ENCODE measurements at regions not wholly inside any gene's neighbourhood (a gene's known extent, or its start where the extent isn't known, plus 50 kb on each side); places are given as distances from the start of the nearest gene placed in this dataset.

DNA sequence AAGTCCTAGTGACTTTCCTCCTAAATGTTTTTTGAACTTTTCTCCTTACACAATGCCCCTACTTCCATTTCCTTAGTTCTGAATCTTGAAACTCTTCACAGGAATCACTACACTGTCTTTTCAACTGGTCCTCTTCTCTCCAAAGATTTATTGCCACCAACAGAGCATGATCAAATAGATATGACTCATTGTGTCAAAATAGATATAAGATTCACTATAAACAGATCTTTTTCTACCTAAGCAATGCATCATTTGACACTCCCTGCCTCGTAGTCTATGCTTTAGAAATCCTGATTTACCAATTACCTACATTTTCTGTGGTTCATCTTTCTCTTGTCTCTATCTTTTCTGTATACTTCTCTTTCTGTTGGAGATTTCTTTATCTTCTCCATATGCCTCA is 789.6 kb upstream of the SLIT2 start:
- Histone ChIP-seq H3K9me3 (ENCODE audit: low read depth, low read length, poor library complexity, severe bottlenecking) (no peaks in the 10 kb centered on the region), H3K27ac (ENCODE audit: low read depth, low read length, poor library complexity, severe bottlenecking) (no peak overlapping the region), H3K4me1 (ENCODE audit: insufficient read depth, low read length, poor library complexity, severe bottlenecking) (no peaks in the 10 kb centered on the region), H3K36me3 (ENCODE audit: insufficient read depth, low read length, poor library complexity, severe bottlenecking) (no peaks in the 10 kb centered on the region), H3K4me3 (ENCODE audit: low read depth, low read length, poor library complexity, severe bottlenecking) (no peak overlapping the region), H3K27me3 (replicated peaks; ENCODE audit: insufficient read depth, low read depth, low read length, poor library complexity) (no peaks in the 10 kb centered on the region)
- TF ChIP-seq, protein P1, sequence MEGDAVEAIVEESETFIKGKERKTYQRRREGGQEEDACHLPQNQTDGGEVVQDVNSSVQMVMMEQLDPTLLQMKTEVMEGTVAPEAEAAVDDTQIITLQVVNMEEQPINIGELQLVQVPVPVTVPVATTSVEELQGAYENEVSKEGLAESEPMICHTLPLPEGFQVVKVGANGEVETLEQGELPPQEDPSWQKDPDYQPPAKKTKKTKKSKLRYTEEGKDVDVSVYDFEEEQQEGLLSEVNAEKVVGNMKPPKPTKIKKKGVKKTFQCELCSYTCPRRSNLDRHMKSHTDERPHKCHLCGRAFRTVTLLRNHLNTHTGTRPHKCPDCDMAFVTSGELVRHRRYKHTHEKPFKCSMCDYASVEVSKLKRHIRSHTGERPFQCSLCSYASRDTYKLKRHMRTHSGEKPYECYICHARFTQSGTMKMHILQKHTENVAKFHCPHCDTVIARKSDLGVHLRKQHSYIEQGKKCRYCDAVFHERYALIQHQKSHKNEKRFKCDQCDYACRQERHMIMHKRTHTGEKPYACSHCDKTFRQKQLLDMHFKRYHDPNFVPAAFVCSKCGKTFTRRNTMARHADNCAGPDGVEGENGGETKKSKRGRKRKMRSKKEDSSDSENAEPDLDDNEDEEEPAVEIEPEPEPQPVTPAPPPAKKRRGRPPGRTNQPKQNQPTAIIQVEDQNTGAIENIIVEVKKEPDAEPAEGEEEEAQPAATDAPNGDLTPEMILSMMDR (conservative IDR thresholded peaks at IDR 0.05; ENCODE audit: low read depth, low read length): no peak
- TF ChIP-seq EZH2 (IDR thresholded peaks at IDR 0.05; ENCODE audit: borderline replicate concordance, low read depth, low read length, poor library complexity, severe bottlenecking): no peak
- CTCF ChIA-PET: no interaction called here
- no peak for DNase-seq (ENCODE audit: low spot score)
- POLR2A ChIA-PET (ENCODE audit: low non-redundant PET): no interaction called here
- intact Hi-C loops (cut with micrococcal nuclease; ENCODE audit: unreplicated experiment): no loop called here
- no TSS peak for BruUV-seq (replicated peaks)

DNA sequence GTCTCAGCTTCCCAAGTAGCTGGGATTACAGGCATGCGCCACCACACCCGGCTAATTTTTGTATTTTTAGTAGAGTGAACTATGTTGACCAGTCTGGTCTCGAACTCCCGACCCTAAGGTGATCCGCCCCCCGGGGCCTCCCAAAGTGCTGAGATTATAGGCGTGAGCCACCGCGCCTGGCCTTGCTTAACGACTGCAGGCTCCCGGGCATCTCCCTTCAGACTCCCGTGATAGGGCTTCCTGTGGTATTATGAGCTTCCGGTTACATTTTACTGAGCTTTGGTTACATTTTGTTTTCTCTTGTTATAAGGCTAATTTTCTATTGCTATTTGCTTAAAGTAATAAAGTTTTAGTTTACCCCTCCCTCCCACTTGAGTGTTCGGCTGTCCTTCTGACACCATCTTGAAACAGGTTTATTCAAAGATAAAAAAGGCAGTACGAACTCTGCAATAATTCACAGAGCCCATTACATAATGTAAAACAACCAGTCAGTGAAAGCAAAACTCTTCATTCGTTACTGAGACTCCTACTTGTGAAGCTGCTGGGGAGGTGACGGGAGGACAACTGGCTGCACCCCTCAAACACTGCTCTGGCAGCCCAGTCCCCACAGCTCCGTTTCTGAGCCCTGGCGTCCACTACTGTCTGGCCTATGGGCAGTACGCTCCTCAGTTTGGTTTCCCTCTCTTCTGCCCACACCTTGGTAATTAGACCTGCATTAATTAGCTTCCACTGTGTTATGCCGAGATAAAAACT is 795.7 kb upstream of the SLIT2 start:
- Histone ChIP-seq H3K27me3 (replicated peaks; ENCODE audit: insufficient read depth, low read depth, low read length, poor library complexity) (no peaks in the 10 kb centered on the region), H3K4me3 (ENCODE audit: low read depth, low read length, poor library complexity, severe bottlenecking) (no peak overlapping the region), H3K27ac (ENCODE audit: low read depth, low read length, poor library complexity, severe bottlenecking) (no peak overlapping the region), H3K9me3 (ENCODE audit: low read depth, low read length, poor library complexity, severe bottlenecking) (no peaks in the 10 kb centered on the region), H3K36me3 (ENCODE audit: insufficient read depth, low read length, poor library complexity, severe bottlenecking) (no peaks in the 10 kb centered on the region), H3K4me1 (ENCODE audit: insufficient read depth, low read length, poor library complexity, severe bottlenecking) (no peaks in the 10 kb centered on the region)
- intact Hi-C loops (cut with micrococcal nuclease; ENCODE audit: unreplicated experiment): no loop called here
- POLR2A ChIA-PET (ENCODE audit: low non-redundant PET): interaction anchor here (0.7 kb wide), 1 partner anchor 147 kb away, joined by 5 read pairs; no protein-coding TSS in a partner anchor
- no peak for TF ChIP-seq EZH2 (IDR thresholded peaks at IDR 0.05; ENCODE audit: borderline replicate concordance, low read depth, low read length, poor library complexity, severe bottlenecking)
- TF ChIP-seq, protein P1 (conservative IDR thresholded peaks at IDR 0.05; ENCODE audit: low read depth, low read length): no peak
- DNase-seq (ENCODE audit: low spot score): no peak
- BruUV-seq (replicated peaks): no TSS peak
- CTCF ChIA-PET: no interaction called here

DNA sequence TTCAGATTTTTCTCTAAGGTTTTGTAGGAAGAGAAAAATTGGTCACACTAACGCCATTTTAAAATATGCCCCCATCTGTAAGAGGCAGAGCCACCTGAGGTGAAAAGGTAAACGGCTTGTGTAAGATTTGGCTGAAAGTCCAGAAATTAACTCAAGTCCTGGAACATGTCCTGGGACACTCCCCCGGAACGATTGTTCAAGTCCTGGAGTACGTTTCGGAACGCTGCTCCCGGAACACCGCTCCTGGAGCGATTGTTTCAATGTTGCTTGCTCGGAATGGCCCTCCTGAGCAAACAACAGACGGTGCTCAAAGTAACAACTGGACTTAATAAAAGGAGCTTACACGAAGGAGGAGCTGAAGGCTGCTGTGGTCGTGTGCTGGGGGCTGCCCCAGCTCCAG is 796.5 kb upstream of the SLIT2 start:
- CTCF ChIA-PET: no interaction called here
- intact Hi-C loops (cut with micrococcal nuclease; ENCODE audit: unreplicated experiment): no loop called here
- Histone ChIP-seq H3K4me1 (ENCODE audit: insufficient read depth, low read length, poor library complexity, severe bottlenecking) (no peaks in the 10 kb centered on the region), H3K9me3 (ENCODE audit: low read depth, low read length, poor library complexity, severe bottlenecking) (no peaks in the 10 kb centered on the region), H3K27ac (ENCODE audit: low read depth, low read length, poor library complexity, severe bottlenecking) (no peak overlapping the region), H3K36me3 (ENCODE audit: insufficient read depth, low read length, poor library complexity, severe bottlenecking) (no peaks in the 10 kb centered on the region), H3K27me3 (replicated peaks; ENCODE audit: insufficient read depth, low read depth, low read length, poor library complexity) (no peaks in the 10 kb centered on the region), H3K4me3 (ENCODE audit: low read depth, low read length, poor library complexity, severe bottlenecking) (no peak overlapping the region)
- no TSS peak for BruUV-seq (replicated peaks)
- TF ChIP-seq, protein P1 (conservative IDR thresholded peaks at IDR 0.05; ENCODE audit: low read depth, low read length): no peak
- no peak for TF ChIP-seq EZH2 (IDR thresholded peaks at IDR 0.05; ENCODE audit: borderline replicate concordance, low read depth, low read length, poor library complexity, severe bottlenecking)
- POLR2A ChIA-PET (ENCODE audit: low non-redundant PET): no interaction called here
- no peak for DNase-seq (ENCODE audit: low spot score)
